HG02870 (cell line): ENCODE measurements at regions not wholly inside any gene's neighbourhood (a gene's known extent, or its start where the extent isn't known, plus 50 kb on each side); places are given as distances from the start of the nearest gene placed in this dataset.
"Not testable (repeated sequence)": the region's sequence is repeated elsewhere in the genome, so short reads cannot be mapped to it uniquely, and the experiment has no call there.

Experiments
- ATAC-seq: cut with Tn5 transposase; IDR thresholded peaks from one replicate; pipeline ENCODE4 v1.9.1; 2021; ENCODE audit warnings: mild to moderate bottlenecking, moderate library complexity; ENCODE audit not compliant: unreplicated experiment

DNA sequence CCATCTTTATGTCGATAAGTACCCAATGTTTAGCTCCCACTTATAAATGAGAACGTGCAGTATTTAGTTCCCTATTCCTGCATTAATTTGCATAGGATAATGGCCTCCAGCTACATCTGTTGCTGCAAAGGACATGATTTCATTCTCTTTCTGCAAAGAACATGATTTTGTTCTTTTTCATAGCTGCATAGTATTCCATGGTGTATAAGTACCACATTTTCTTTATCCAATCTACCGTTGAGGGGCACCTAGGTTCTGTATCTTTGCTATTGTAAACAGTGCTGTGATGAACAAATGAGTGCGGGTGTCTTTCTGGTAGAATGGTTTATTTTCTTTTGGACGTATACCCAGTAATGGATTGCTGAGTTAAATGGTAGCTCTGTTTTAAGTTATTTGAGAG, 63.0 kb downstream of the HLX start:
- ATAC-seq = no peak

- ATAC-seq = not testable (repeated sequence)
These were observed 63.7 kb downstream of the HLX start for GRCh38 chr1:220942914-220943313.

- no peak for ATAC-seq
These were observed 64.2 kb downstream of the HLX start for GRCh38 chr1:220943319-220943996.

DNA sequence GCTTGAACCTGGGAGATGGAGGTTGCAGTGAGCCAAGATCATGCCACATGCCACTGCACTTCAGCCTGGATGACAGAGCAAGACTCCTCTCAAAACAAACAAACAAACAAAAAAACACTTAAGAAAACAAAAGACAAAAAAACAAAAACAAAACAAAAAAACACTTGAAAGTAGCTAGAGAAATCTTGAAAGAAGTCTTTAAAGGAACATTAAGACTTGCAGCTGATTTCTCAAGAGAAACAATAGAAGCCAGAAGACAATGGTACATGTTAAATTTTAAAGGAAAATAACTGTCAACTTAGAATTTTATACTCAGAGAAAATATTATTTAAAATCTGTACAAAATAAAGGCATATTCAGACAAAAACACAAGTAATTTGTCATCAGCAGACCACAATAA, 71.3 kb downstream of the HLX start:
- no peak for ATAC-seq

DNA sequence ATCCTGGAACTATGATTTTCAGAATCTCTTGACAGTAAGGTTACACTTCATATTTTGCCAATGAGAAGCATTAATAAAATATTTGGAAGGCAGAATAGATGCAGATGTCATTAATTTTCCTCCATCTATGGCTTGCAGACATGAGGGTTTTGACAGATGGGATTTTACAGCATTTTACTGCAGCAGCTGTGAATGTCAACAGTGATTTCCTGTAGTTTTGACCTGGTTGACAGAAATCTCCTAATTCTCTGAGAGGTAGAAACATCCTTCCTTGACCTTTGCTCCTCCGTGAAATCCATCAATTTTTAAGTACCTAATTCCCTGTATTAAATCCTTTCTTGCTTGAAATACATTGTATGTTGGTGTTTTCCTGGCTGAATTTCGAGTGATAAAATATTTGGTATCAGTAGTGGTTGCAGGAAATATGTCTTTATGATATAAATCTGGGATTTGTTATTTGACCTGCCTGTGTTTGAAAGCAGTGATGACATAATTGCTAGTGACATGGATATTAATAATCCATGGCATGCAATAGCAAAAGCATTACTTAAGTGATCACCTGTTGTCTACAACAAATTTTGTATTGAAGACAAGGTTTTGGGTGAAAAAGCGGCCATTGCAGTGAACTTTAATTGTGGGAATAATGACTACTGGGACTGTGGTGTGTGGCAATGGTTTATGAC, 73.9 kb downstream of the HLX start:
- ATAC-seq = no peak

DNA sequence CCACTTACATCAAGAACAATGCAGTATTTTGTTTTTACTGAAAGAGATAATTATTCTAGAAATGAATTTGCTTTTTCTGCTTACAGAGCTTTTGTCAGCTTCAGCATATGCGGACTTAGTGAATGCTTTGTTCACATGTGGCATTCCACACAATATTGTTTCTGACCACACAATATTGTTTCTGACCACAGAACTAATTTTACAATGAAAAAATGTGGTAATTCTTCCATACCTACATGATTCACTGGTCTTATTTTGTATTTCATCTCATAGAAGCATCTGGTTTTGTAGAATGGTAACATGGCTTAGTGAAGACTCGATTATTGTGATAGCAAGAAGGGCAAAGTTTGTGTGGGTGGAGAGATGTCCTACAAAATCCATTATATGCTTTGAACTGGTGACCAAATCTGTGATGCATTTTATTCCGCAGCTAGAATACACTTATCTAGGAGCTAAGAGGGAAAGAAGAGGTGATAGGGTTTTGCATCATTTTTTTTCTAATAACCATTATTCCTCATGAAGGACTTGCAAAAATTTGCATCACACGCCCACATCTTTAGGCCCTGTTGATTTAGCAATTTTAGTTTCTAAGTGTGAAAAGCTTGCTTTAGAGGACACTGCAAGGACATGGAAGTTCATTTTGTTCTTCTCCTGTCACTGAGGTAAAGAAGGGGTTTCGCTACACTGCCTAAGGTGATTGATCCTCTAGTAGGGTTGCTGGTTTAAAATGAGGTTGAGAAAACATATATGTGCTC, 75.3 kb downstream of the HLX start:
- ATAC-seq = no peak

DNA sequence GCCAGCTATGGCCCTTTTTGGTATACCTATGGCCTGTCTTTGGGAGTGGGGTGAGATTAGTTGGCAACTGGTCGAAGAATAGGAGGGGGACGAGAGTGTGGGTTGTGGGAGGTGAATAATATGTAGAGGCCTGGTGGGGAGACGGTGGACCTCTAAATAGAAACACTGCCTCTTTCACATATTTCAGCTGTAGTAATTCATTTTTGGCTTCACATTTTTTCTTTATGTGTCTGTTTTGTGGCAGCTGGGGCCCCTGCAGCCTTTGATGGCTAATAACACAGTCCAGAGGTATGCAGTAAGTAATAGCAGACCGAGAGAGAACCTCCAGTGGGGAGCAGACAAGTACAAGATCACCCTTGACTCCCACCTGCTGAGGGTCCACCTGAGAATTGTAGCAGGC, 75.9 kb downstream of the HLX start:
- no peak for ATAC-seq

DNA sequence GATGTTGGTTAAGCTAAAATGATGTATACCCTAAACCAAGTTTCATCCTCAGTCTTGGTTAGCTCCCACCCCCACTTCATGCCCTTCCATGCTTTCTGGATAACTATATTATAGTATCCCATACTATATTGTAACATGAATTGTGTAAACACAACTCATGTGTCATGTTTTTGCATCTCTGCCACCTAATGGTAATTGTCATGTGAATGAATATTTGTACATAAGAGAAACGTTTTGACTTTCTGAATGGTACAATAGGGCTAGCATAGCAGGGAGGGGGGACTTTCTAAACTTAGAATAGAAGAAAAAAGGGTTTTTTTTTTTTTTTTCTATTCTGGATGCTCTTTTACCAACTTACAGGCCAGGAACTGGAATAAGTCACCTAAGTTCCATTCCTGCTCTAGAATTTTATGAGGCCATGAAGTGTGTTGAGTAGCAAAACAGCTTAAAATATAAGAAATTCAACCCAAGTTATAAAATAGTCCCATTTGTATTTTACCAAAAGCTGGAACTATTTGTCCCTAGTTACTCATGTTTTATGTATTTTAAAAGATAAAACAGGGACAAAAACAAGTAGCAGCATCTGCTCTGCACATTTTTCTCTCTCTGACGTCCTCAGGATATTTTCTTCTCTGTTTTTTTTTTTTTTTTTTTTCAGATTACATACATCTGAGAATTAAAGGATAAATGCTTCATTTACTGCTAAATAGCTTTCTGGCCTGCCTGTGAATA, 77.4 kb downstream of the HLX start:
- no peak for ATAC-seq

- ATAC-seq = no peak
These were observed 78.0 kb downstream of the HLX start for GRCh38 chr1:220957233-220957605.

- ATAC-seq = no peak
These were observed 79.0 kb downstream of the HLX start for GRCh38 chr1:220958234-220958633.

DNA sequence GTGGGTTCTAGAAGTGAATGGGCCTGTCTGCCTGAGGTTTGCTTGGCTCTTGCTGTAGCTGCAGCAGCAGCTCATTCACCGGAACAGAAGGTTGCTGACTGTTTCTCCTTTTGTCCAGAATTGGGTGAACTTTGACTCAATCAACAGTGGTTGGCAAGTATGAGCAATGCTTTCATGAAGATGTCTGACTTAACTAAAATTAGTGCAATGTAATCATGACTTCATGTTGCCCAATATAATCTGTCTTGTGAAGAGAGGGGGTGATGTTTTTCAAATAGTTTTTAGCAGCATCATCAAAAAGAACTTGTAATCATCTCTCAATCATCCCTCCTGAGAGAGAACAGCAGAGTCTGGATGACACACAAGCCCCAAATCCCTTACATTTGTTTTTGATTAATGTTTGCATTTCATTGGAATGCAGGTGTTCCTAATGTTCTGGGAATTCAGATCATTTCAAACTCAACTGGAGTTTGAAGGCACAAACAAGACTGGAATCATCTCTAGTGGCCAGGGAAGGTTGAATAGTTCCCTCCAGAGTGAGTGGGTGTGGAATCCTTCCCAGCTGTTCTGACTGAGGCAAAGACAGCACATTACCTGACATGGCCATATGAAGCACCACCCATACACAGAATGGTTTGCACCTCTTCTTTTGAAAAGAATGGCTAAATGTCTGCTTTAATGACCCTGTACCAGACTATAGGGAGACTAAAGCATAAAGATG, 82.9 kb downstream of the HLX start:
- no peak for ATAC-seq

GRCh38 chr1:220966041-220966440, 86.8 kb downstream of the HLX start:
- no peak for ATAC-seq

- ATAC-seq = no peak
These were observed 87.2 kb downstream of the HLX start for GRCh38 chr1:220966473-220966872.

DNA sequence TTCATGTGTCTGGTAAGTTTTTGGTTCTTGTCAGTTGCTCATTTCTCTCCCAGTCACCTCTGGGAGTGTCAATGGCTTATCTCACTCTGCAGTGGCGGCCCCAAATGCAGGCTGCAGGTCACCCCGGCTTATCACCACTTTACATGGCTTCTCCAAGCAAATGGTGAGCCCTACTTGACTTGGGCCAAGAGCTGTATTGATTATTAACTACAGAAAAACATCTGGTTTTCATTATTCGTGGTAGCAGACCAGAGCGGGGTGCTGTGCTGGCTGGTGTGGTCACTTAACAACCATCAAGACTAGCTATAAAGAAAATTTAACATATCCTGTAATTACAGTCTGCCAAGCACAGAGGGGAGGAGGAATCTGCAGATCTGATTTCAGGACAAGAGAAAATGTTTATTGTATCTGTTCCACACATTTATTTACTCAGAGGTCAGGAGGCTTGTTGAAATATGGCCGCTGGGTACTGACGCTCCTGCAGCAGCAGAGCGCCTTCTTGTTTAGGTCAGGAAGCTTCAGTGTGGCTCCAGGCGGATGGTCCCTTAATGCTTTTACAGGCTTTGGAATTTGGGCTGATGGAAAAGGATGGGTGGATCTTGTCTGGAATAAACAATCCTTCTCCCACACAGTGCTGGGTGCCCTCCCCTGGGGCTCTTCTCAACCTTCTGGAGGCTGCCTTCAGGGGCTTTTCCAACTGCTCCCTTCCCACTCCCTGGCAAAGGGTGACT, 87.8 kb downstream of the HLX start:
- no peak for ATAC-seq

- no peak for ATAC-seq
These were observed 88.7 kb downstream of the HLX start for GRCh38 chr1:220967911-220968310.

DNA sequence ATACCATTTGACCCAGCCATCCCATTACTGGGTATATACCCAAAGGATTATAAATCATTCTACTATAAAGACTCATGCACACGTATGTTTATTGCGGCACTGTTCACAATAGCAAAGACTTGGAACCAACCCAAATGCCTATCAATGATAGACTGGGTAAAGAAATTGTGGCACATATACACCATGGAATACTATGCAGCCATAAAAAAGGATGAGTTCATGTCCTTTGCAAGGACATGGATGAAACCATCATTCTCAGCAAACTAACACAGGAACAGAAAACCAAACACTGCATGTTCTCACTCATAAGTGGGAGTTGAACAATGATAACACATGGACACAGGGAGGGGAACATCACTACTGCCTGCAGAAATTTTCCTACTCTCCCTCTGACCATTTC, 90.0 kb downstream of the HLX start:
- ATAC-seq = not testable (repeated sequence)

DNA sequence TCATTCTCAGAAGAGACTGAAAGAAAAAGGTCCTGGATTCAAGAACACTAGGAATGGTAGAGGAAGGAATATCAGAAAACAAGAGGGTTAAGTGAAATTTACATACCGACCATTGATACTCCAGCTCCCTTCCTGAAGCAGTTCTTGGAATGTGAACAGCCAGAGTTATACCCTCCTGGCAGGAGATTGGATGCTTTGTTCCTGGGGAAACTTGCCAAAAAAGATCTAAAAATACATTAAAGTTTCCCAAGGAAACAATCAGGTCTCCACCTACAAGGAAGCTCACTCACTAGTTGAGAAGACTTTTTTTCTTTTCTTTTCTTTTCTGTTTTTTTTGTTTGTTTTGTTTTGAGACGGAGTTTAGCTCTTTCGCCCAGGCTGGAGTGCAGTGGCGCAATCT, 91.1 kb downstream of the HLX start:
- no peak for ATAC-seq

DNA sequence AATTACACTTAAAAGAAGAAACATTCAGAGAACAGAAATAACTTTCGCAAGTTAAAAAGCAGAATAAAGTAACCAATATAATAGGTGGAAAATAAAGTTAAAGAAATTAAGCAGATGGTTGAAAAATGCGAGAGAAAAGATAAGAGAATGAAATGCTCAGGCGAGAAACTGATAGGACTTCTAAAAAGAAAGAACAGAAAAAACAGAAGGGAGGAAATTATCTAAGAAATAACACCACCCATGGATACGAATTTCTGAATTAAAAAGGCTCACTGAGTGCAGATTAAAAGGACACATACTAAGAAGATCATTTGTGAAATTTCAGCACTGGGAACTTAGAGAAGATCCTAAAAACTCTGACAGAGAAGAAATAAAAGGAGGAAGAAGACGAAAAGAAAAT, 92.0 kb downstream of the HLX start:
- no peak for ATAC-seq

GRCh38 chr1:220974431-220974830, 95.2 kb downstream of the HLX start:
- no peak for ATAC-seq

DNA sequence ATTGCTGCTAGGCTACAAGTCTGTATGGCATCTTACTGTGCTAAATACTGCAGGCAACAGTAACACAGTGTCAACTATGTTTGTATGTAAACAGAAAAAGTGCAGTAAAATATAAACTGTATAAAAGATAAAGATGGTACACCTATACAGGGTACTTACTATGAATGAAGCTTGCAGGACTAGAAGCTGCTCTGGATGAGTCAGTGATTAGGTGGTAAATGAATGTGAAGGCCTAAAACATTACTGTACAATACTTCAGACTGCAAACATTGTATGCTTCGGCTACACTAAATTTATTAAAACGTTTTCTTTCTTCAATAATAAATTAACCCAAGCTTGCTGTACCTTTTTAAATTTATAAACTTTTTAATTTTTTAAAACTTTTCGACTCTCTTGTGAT, 97.1 kb downstream of the HLX start:
- no peak for ATAC-seq
